ENCODE measurements at regions not wholly inside any gene's neighbourhood (a gene's known extent, or its start where the extent isn't known, plus 50 kb on each side); places are given as distances from the start of the nearest gene placed in this dataset.
"Not testable (repeated sequence)": the region's sequence is repeated elsewhere in the genome, so short reads cannot be mapped to it uniquely, and the experiment has no call there.

DNA sequence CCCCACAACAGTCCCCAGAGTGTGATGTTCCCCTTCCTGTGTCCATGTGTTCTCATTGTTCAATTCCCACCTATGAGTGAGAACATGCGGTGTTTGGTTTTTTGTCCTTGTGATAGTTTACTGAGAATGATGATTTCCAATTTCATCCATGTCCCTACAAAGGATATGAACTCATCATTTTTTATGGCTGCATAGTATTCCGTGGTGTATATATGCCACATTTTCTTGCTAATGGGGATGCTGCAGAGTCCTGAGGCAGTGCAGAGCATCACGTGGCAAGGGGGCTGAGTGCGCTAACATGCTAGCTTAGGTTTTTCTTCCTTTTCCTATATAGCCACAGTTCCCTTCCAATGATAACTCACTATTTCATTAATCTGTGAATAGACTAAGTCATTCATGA, 127.5 kb upstream of the PMCH start:
- TF ChIP-seq, protein P1, sequence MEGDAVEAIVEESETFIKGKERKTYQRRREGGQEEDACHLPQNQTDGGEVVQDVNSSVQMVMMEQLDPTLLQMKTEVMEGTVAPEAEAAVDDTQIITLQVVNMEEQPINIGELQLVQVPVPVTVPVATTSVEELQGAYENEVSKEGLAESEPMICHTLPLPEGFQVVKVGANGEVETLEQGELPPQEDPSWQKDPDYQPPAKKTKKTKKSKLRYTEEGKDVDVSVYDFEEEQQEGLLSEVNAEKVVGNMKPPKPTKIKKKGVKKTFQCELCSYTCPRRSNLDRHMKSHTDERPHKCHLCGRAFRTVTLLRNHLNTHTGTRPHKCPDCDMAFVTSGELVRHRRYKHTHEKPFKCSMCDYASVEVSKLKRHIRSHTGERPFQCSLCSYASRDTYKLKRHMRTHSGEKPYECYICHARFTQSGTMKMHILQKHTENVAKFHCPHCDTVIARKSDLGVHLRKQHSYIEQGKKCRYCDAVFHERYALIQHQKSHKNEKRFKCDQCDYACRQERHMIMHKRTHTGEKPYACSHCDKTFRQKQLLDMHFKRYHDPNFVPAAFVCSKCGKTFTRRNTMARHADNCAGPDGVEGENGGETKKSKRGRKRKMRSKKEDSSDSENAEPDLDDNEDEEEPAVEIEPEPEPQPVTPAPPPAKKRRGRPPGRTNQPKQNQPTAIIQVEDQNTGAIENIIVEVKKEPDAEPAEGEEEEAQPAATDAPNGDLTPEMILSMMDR (IDR thresholded peaks at IDR 0.05) = not testable (repeated sequence)
- TF ChIP-seq POLR2A (IDR thresholded peaks at IDR 0.05) = not testable (repeated sequence)

All from body of pancreas (tissue), 4 donors.